Natural killer cell treated with Interleukin-12 subunit alpha and Interleukin-12 subunit beta and Interleukin-15 and Interleukin-18, amount 100 ng/mL, for 72 hours (primary cell): ENCODE measurements at regions not wholly inside any gene's neighbourhood (a gene's known extent, or its start where the extent isn't known, plus 50 kb on each side); places are given as distances from the start of the nearest gene placed in this dataset.
A peak's percentile ranks its signal among the peaks of the same experiment; 100 is the strongest.

Source experiments
- ATAC-seq, 2 donors: fragments of 150-1000 bp; cut with Tn5 transposase in 1 of 2; sonication (Bioruptor Pico), chemical (Tn5 transposase) in 1 of 2; 2 replicates each; pipeline ENCODE4 v1.10.0; 2021
- DNase-seq: peaks from one replicate; pipeline ENCODE4 v3.0.0; 2022; ENCODE audit warnings: low spot score
- H3K27ac Mint-ChIP-seq, 2 donors: 1 replicate in 1 of 2; 2 replicates in 1 of 2; pipeline ENCODE4 v1.8.0; 2022; ENCODE audit warnings: mixed read lengths in 2 of 2, mild to moderate bottlenecking in 1 of 2, moderate library complexity in 1 of 2
- H3K27me3 Mint-ChIP-seq, 2 donors: 1 replicate in 1 of 2; 2 replicates in 1 of 2; pipeline ENCODE4 v1.8.0; 2022; ENCODE audit warnings: mixed read lengths in 2 of 2
- H3K36me3 Mint-ChIP-seq: one replicate; pipeline ENCODE4 v1.8.0; 2022; ENCODE audit warnings: mixed read lengths
- H3K4me1 Mint-ChIP-seq, 2 donors: 1 replicate in 1 of 2; 2 replicates in 1 of 2; pipeline ENCODE4 v1.8.0; 2022; ENCODE audit warnings: low read depth in 2 of 2, mixed read lengths in 2 of 2, mild to moderate bottlenecking in 1 of 2
- H3K4me3 Mint-ChIP-seq: one replicate; pipeline ENCODE4 v1.8.0; 2022; ENCODE audit warnings: mixed read lengths
- H3K9me3 Mint-ChIP-seq: 2 replicates; pipeline ENCODE4 v1.8.0; 2022; ENCODE audit warnings: mixed read lengths

- H3K4me3 Mint-ChIP-seq: no peak overlapping the region
- no peaks in the 10 kb centered on the region for H3K4me1 Mint-ChIP-seq
- H3K27ac Mint-ChIP-seq: no peak overlapping the region
- peaks cover 0 to 6% of the 10 kb centered on the region in 2 donors for H3K27me3 Mint-ChIP-seq
- H3K36me3 Mint-ChIP-seq: no peaks in the 10 kb centered on the region
- ATAC-seq (no peak), DNase-seq (peak; percentile 42)
- H3K9me3 Mint-ChIP-seq: no peaks in the 10 kb centered on the region
These were observed 804.4 kb downstream of the BRD1 start for GRCh38 chr22:49023161-49023878.

DNA sequence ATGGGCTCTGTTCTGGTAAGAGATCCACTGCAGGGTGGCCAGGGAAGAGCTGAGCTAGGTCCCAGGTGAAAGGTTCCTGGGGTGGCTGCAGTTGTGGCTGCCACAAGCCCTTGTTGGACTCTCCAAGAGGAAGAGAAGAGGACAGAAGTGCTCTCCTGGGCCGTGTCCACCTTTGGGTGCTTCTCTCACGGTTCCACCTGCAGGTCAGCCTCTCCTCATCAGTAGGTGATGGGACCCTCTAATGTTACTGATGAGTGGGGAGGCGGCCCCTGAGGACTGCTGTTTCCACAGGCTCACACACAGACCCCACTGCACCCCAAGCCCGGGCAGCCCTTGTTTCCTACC is 804.9 kb downstream of the BRD1 start:
- no peaks in the 10 kb centered on the region for H3K4me1 Mint-ChIP-seq
- ATAC-seq (no peak), DNase-seq (no peak)
- peaks cover 0 to 6% of the 10 kb centered on the region in 2 donors for H3K27me3 Mint-ChIP-seq
- no peak overlapping the region for H3K27ac Mint-ChIP-seq
- no peak overlapping the region for H3K4me3 Mint-ChIP-seq
- H3K9me3 Mint-ChIP-seq: no peaks in the 10 kb centered on the region
- no peaks in the 10 kb centered on the region for H3K36me3 Mint-ChIP-seq

- Mint-ChIP-seq H3K27me3 (peaks cover 0 to 2% of the 10 kb centered on the region in 2 donors), H3K4me3 (no peak overlapping the region), H3K36me3 (no peaks in the 10 kb centered on the region), H3K27ac (no peak overlapping the region), H3K9me3 (no peaks in the 10 kb centered on the region), H3K4me1 (no peaks in the 10 kb centered on the region)
- DNase-seq: peak; percentile 29
- ATAC-seq: no peak
These were observed 805.5 kb downstream of the BRD1 start for GRCh38 chr22:49021926-49022815.

- Mint-ChIP-seq H3K4me3 (no peak overlapping the region), H3K9me3 (no peaks in the 10 kb centered on the region), H3K27me3 (peaks cover 0 to 2% of the 10 kb centered on the region in 2 donors), H3K27ac (no peak overlapping the region), H3K4me1 (no peaks in the 10 kb centered on the region), H3K36me3 (no peaks in the 10 kb centered on the region)
- DNase-seq (no peak), ATAC-seq (no peak)
These were observed 806.3 kb downstream of the BRD1 start for GRCh38 chr22:49021131-49021925.

DNA sequence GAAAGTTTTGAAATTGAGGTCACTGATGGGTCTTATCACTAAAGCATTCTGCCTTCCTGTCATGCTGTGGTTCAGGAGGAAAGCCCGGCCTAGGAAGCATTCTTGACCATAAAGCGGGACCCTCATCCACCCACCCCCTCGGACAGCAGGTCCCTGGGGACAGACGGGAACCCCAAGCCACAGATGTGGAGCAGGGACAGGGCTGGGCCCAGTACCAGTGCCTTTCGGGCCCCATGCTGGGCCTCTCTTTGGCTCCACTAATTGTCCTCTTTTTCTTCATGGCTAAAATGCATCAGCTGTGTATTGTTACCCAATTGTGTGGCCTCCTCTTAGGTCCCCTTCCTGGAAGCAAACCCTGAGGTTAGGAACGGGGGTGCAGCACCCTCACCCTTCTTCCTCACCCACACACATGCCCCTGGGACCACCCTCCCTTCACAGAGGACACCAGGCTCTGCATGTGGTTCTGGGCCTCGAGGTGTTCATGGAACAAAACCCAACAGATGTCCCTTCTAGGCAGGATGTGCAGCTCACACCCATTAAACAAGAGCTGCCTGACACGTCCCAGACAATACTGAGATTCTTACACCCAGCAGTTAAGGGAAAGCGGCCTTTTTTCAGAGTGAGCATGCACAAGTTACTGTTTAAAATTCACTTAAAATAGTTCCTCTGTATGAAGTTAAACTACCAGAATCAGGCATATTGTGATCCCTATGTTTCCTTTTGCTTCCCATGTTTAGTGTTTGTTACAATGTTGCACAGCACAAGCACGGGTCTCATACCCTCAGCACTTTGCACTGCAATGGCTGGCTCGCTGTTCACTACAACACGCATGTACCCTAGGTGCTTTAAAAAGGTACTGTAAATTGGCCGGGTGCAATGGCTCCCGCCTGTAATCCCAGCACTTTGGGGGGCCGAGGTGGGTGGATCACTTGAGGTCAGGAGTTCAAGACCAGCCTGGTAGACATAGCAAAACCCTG is 807.6 kb downstream of the BRD1 start:
- DNase-seq: no peak
- Mint-ChIP-seq H3K36me3 (no peaks in the 10 kb centered on the region), H3K27me3 (no peaks in the 10 kb centered on the region), H3K4me3 (no peak overlapping the region), H3K9me3 (no peaks in the 10 kb centered on the region), H3K4me1 (no peaks in the 10 kb centered on the region), H3K27ac (no peak overlapping the region)
- ATAC-seq: no peak

DNA sequence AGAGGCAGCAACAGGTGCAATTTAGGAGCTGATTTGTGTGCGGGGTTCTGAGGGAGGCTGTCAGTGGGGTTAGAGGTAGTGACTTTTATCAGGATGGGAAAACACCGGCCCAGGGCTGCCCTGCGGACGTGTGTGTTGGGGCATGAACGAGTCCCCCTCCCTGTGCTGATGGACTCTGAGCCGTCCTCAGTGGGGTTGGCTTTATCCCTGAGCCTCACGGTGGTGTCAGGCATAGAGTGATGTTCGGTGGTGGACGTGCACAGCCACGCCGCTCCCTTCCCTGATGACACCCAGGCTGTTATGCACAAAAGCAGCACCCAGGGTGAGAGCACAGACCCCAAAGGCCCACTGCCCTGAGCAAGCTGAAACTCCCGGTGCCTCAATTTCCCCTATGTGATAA is 809.1 kb downstream of the BRD1 start:
- Mint-ChIP-seq H3K4me1 (no peaks in the 10 kb centered on the region), H3K9me3 (no peaks in the 10 kb centered on the region), H3K36me3 (no peaks in the 10 kb centered on the region), H3K27me3 (no peaks in the 10 kb centered on the region), H3K27ac (no peak overlapping the region), H3K4me3 (no peak overlapping the region)
- DNase-seq (no peak), ATAC-seq (no peak)

- Mint-ChIP-seq H3K4me1 (no peaks in the 10 kb centered on the region), H3K4me3 (no peak overlapping the region), H3K36me3 (no peaks in the 10 kb centered on the region), H3K9me3 (no peaks in the 10 kb centered on the region), H3K27ac (no peak overlapping the region), H3K27me3 (no peaks in the 10 kb centered on the region)
- peak in 1 of 2 donors; percentile 10 for ATAC-seq
- DNase-seq: no peak
These were observed 810.0 kb downstream of the BRD1 start for GRCh38 chr22:49017482-49018329.

DNA sequence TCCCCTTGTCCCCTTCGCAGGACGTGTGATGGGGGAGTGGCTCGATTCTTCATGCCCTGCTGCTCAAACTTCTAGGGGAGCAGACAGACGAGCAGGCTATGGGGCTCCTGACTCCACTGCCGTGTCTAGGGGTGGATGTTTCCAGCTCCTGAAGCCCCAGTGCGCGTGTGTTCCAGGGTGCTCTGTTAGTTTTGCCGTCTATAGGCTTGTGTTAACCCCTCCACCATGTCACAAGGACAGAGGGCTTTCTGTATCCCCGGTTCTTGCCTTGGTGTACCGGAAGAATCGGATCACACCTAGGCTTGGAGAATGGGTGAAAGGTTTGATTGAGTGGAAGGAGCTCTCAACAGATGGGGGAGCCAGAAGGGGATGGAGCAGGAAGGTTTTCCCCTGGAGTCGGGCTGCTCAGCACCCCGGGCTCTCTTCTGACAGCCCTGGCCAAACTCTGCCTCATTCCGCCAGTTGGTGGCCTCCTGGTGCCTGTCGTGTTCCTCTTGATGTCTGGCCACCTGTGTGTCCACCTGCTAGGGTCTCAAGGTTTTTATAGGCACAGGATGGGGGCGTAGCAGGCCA is 810.7 kb downstream of the BRD1 start:
- H3K27ac Mint-ChIP-seq: no peak overlapping the region
- H3K4me1 Mint-ChIP-seq: no peaks in the 10 kb centered on the region
- no peaks in the 10 kb centered on the region for H3K36me3 Mint-ChIP-seq
- ATAC-seq (no peak), DNase-seq (no peak)
- H3K27me3 Mint-ChIP-seq: peaks cover 2 to 3% of the 10 kb centered on the region in 2 donors
- H3K4me3 Mint-ChIP-seq: no peak overlapping the region
- no peaks in the 10 kb centered on the region for H3K9me3 Mint-ChIP-seq

DNA sequence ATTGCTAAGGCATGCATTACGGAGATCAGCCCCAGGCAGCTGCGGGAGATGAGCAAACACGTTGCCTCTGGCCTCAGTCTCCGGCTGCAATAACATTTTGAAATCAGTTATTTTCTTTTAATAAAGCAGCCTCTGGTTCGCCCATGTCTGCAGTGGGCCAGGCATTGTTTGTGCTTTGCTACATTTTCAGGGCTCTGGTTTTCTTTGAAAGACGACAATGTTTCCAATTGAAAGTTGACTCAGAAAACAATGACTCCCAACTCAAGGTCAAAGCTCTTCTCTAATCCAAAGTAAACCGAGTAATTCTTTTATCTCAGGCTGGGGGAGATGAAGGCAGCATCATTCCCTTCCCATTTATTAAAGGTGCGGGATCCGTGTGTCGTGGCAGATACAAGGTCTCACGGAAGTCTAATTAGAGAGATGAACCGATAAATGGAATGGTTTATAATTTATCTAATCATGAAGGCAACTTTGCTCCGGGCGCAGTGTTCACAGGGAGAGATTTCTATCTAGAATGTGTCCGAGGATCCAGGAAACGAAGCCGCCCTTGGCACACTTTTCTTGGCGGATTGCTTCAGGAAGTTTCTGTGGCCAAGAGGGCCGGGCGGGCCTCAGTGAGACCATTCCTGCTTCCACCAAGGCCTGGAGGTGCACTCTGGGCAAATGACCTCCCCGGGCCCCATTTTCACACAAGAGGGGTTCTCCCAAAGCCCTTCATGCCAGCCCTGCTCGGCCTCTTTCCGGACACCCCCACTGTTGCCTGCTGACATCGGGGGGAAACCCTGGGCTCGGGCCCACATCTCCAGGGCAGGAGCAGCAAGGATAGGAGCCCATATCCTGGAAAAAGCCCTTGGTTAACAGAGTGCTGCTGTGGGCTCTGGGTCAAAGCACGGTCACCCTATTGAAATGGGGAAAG is 811.4 kb downstream of the BRD1 start:
- DNase-seq (no peak), ATAC-seq (no peak)
- no peaks in the 10 kb centered on the region for H3K4me1 Mint-ChIP-seq
- H3K9me3 Mint-ChIP-seq: no peaks in the 10 kb centered on the region
- peaks cover 3 to 8% of the 10 kb centered on the region in 2 donors for H3K27me3 Mint-ChIP-seq
- no peaks in the 10 kb centered on the region for H3K36me3 Mint-ChIP-seq
- no peak overlapping the region for H3K4me3 Mint-ChIP-seq
- H3K27ac Mint-ChIP-seq: no peak overlapping the region

GRCh38 chr22:49015459-49015858 is 812.2 kb downstream of the BRD1 start:
- ATAC-seq: no peak
- Mint-ChIP-seq H3K27me3 (peaks cover 3 to 8% of the 10 kb centered on the region in 2 donors), H3K9me3 (no peaks in the 10 kb centered on the region), H3K27ac (no peak overlapping the region), H3K4me1 (no peaks in the 10 kb centered on the region), H3K4me3 (no peak overlapping the region), H3K36me3 (no peaks in the 10 kb centered on the region)
- DNase-seq: no peak
